ENCODE measurements at regions not wholly inside any gene's neighbourhood (a gene's known extent, or its start where the extent isn't known, plus 50 kb on each side); places are given as distances from the start of the nearest gene placed in this dataset.

DNA sequence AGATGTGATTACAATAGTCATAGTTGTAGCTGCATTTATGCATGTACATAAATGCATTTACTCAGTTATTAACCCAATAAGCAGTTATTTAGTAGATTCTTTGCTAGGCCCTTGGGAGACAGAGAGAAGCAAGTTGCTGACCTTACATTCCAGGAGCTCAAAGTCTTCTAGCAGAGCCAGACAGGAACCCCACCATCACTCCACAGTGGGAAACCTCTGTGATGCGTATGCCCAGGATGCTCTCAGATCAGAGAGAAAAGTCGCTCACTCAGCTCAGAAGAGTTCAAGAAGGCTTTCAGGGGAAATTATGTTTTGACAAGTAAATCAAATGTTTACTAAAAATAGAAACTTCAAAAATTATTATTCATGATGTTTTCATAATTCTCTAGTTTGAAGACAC is 146.3 kb upstream of the EXOC2 start:
- TF ChIP-seq EZH2phosphoT487 (IDR thresholded peaks at IDR 0.05; ENCODE audit: insufficient read depth, low read depth) (no peak), EZH2 (IDR thresholded peaks at IDR 0.05; ENCODE audit: insufficient read depth, poor library complexity, severe bottlenecking) (no peak)

Data from GM23248 (cell line).